HepG2 (cell line): ENCODE measurements at regions not wholly inside any gene's neighbourhood (a gene's known extent, or its start where the extent isn't known, plus 50 kb on each side); places are given as distances from the start of the nearest gene placed in this dataset.

Experiments used
- CBX5 ChIP-seq: sonication (generic); formaldehyde crosslinking; IDR thresholded peaks from 2 replicates; pipeline ENCODE4 v1.4.0; 2020; ENCODE audit warnings: missing genetic modification reagents, borderline replicate concordance
- ESRRA ChIP-seq: sonication (generic); formaldehyde crosslinking; IDR thresholded peaks from 2 replicates; pipeline ENCODE4 v1.5.1; 2020; ENCODE audit warnings: mild to moderate bottlenecking, low read depth, missing genetic modification reagents
- FIP1L1 ChIP-seq: fragments of 200-400 bp; formaldehyde crosslinking; IDR thresholded peaks from 2 replicates; pipeline ENCODE4 v1.6.1; 2018; ENCODE audit warnings: low read depth, mild to moderate bottlenecking, low read length, moderate library complexity, borderline replicate concordance; ENCODE audit not compliant: insufficient read depth
- FOXJ3 ChIP-seq: sonication (generic); formaldehyde crosslinking; IDR thresholded peaks from 2 replicates; pipeline ENCODE4 v1.4.0; 2020; ENCODE audit warnings: missing genetic modification reagents, mild to moderate bottlenecking, borderline replicate concordance
- MXI1 ChIP-seq: IDR thresholded peaks from 3 replicates; pipeline ENCODE4 v1.6.1; 2012; ENCODE audit warnings: low read depth, low read length, inconsistent platforms, borderline replicate concordance
- NFYB ChIP-seq: sonication (generic); formaldehyde crosslinking; IDR thresholded peaks from 2 replicates; pipeline ENCODE4 v1.4.0; 2020; ENCODE audit warnings: missing genetic modification reagents
- PCBP2 ChIP-seq: fragments of 200-400 bp; formaldehyde crosslinking; optimal IDR thresholded peaks from 2 replicates; pipeline ENCODE3; 2018; ENCODE audit warnings: low read length, low read depth; ENCODE audit not compliant: poor library complexity, severe bottlenecking
- POLR2AphosphoS5 ChIP-seq: IDR thresholded peaks from 2 replicates; pipeline ENCODE4 v1.6.1; 2012; ENCODE audit warnings: low read depth, low read length
- RBM22 ChIP-seq: fragments of 200-400 bp; formaldehyde crosslinking; optimal IDR thresholded peaks from 2 replicates; pipeline ENCODE3; 2017; ENCODE audit warnings: mild to moderate bottlenecking, low read length, moderate library complexity
- TBX2 ChIP-seq: sonication (generic); formaldehyde crosslinking; IDR thresholded peaks from 2 replicates; pipeline ENCODE4 v1.5.0; 2020; ENCODE audit warnings: missing genetic modification reagents, mild to moderate bottlenecking, borderline replicate concordance
- ZNF33A ChIP-seq: sonication (generic); formaldehyde crosslinking; IDR thresholded peaks from 2 replicates; pipeline ENCODE4 v1.5.1; 2020; ENCODE audit warnings: missing genetic modification reagents, mild to moderate bottlenecking, moderate library complexity, borderline replicate concordance
- TF ChIP-seq, protein P1 (sequence below): sonication (generic); formaldehyde crosslinking; IDR thresholded peaks from 2 replicates; pipeline ENCODE4 v1.5.1; 2020; ENCODE audit warnings: missing genetic modification reagents, mild to moderate bottlenecking, borderline replicate concordance

GRCh38 chr12:93140325-93140724 lies 211.2 kb upstream of the EEA1 start:
- TF ChIP-seq NFYB (CRISPR knock-in tag): no peak
- TF ChIP-seq CBX5 (CRISPR knock-in tag): no peak
- TF ChIP-seq, protein P1, sequence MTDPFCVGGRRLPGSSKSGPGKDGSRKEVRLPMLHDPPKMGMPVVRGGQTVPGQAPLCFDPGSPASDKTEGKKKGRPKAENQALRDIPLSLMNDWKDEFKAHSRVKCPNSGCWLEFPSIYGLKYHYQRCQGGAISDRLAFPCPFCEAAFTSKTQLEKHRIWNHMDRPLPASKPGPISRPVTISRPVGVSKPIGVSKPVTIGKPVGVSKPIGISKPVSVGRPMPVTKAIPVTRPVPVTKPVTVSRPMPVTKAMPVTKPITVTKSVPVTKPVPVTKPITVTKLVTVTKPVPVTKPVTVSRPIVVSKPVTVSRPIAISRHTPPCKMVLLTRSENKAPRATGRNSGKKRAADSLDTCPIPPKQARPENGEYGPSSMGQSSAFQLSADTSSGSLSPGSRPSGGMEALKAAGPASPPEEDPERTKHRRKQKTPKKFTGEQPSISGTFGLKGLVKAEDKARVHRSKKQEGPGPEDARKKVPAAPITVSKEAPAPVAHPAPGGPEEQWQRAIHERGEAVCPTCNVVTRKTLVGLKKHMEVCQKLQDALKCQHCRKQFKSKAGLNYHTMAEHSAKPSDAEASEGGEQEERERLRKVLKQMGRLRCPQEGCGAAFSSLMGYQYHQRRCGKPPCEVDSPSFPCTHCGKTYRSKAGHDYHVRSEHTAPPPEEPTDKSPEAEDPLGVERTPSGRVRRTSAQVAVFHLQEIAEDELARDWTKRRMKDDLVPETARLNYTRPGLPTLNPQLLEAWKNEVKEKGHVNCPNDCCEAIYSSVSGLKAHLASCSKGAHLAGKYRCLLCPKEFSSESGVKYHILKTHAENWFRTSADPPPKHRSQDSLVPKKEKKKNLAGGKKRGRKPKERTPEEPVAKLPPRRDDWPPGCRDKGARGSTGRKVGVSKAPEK (CRISPR knock-in tag): no peak
- no peak for TF ChIP-seq FOXJ3
- no peak for TF ChIP-seq MXI1
- no peak for TF ChIP-seq PCBP2
- TF ChIP-seq RBM22: no peak
- TF ChIP-seq FIP1L1: no peak
- TF ChIP-seq ESRRA (CRISPR knock-in tag): no peak
- TF ChIP-seq ZNF33A (CRISPR knock-in tag): no peak
- TF ChIP-seq TBX2 (CRISPR knock-in tag): no peak
- no peak for TF ChIP-seq POLR2AphosphoS5
